Stimulated activated memory B cell treated with anti-CD40 and anti-IgM and Interleukin-4, amounts not matched to agents 10 μg/mL and 1 μg/mL and 100 μg/mL, for 72 hours (primary cell): ENCODE measurements at regions not wholly inside any gene's neighbourhood (a gene's known extent, or its start where the extent isn't known, plus 50 kb on each side); places are given as distances from the start of the nearest gene placed in this dataset.
"Not testable (repeated sequence)": the region's sequence is repeated elsewhere in the genome, so short reads cannot be mapped to it uniquely, and the experiment has no call there.

ENCODE experiments used
- ATAC-seq: fragments of 150-1000 bp; cut with Tn5 transposase; 2 replicates; pipeline ENCODE4 v1.10.0; 2021
- H3K27ac Mint-ChIP-seq: one replicate; pipeline ENCODE4 v1.8.0; 2022; ENCODE audit warnings: mild to moderate bottlenecking, mixed read lengths
- H3K27me3 Mint-ChIP-seq: one replicate; pipeline ENCODE4 v1.8.0; 2022; ENCODE audit warnings: mixed read lengths
- H3K36me3 Mint-ChIP-seq: one replicate; pipeline ENCODE4 v1.8.0; 2022; ENCODE audit warnings: mixed read lengths
- H3K4me1 Mint-ChIP-seq: one replicate; pipeline ENCODE4 v1.8.0; 2022; ENCODE audit warnings: mixed read lengths
- H3K4me3 Mint-ChIP-seq: one replicate; pipeline ENCODE4 v1.8.0; 2022; ENCODE audit warnings: mild to moderate bottlenecking, moderate library complexity, mixed read lengths
- H3K9me3 Mint-ChIP-seq: one replicate; pipeline ENCODE4 v1.8.0; 2022; ENCODE audit warnings: mixed read lengths

DNA sequence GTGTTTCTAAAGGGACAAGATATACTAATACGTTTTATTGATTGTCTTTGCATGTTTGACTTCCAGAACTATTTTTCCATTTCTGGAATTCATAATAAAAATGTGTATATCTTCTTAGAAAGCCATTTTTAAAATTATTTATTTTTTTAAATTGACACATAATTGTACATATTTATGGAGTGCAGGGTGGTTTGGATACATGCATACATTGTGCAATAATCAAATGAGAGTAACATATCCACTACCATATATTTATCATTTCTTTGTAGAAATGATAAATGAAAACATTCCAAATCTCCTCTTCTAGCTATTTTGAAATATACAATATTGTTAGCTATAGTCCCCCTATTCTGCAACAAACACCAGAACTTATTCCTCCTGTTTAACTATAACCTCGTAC lies 156.5 kb upstream of the ABI3BP start:
- no peaks in the 10 kb centered on the region for H3K36me3 Mint-ChIP-seq
- no peaks in the 10 kb centered on the region for H3K4me1 Mint-ChIP-seq
- H3K27me3 Mint-ChIP-seq, result peaks cover 21% of the 10 kb centered on the region
- peaks cover 4% of the 10 kb centered on the region for H3K9me3 Mint-ChIP-seq
- no peak overlapping the region for H3K27ac Mint-ChIP-seq
- no peak for ATAC-seq
- H3K4me3 Mint-ChIP-seq, result no peak overlapping the region

DNA sequence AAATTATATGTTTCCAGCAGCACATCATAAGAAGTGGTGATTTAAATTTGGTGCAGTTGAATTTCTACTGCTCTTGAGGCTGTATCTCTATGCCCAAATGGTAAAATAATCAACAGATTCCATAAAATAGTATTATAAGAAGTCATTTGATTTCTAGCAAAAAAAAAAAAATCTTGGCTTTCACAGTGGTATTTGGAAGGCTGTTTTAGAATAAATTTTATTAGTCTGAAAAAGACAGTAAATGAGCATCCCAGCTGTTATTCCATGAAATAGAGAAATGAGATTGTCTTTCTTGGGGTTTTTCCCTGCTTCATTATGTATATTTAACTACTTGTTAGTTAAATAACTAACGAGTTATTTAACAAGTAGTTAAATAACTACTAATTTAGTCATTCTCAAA lies 156.0 kb upstream of the ABI3BP start:
- H3K27me3 Mint-ChIP-seq, result peaks cover 21% of the 10 kb centered on the region
- H3K4me3 Mint-ChIP-seq, result no peak overlapping the region
- H3K4me1 Mint-ChIP-seq, result no peaks in the 10 kb centered on the region
- peaks cover 4% of the 10 kb centered on the region for H3K9me3 Mint-ChIP-seq
- H3K36me3 Mint-ChIP-seq, result no peaks in the 10 kb centered on the region
- H3K27ac Mint-ChIP-seq, result no peak overlapping the region
- ATAC-seq, result no peak

DNA sequence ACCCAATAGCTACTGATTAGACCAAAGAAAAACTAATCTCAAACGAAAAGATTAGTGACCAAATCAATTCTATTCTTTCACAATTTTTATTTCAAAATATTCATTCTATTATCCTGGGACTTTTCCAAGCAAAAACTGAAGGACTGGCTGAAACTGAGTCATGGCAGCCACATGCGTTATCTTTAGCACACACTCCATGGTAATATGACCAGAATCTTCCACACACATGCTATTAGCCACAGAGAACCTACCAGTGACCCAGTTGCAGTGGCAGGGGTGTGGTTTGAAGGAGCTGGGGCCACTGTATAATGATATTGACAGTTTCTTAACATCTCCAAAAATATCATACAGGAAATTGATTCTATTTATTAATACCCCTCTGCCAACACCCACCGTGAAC lies 154.8 kb upstream of the ABI3BP start:
- ATAC-seq, result no peak
- H3K27me3 Mint-ChIP-seq, result peaks cover 11% of the 10 kb centered on the region
- no peak overlapping the region for H3K27ac Mint-ChIP-seq
- H3K4me1 Mint-ChIP-seq, result no peaks in the 10 kb centered on the region
- no peaks in the 10 kb centered on the region for H3K36me3 Mint-ChIP-seq
- H3K9me3 Mint-ChIP-seq, result no peaks in the 10 kb centered on the region
- no peak overlapping the region for H3K4me3 Mint-ChIP-seq

DNA sequence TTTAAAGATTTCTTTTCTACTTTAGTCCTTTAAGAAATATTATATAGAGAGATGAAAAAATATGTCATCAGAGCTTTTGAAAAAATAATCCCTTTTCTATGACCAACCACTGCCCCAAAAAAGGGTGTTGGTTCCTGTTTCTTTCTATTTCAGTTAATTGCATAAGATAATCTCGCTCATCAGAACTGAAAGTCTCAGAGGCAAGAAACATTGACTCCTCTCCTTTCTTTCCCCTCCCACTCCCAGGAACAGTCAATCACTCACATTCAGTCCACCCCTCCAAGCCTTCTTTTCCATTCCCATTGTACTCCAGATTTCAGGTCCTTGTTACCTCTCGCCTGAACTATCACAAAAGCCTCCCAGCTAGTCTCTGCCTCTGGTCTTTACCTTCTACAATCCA lies 153.7 kb upstream of the ABI3BP start:
- Mint-ChIP-seq H3K27ac (no peak overlapping the region), H3K36me3 (no peaks in the 10 kb centered on the region), H3K9me3 (no peaks in the 10 kb centered on the region), H3K27me3 (peaks cover 10% of the 10 kb centered on the region), H3K4me3 (no peak overlapping the region), H3K4me1 (no peaks in the 10 kb centered on the region)
- ATAC-seq, result no peak

DNA sequence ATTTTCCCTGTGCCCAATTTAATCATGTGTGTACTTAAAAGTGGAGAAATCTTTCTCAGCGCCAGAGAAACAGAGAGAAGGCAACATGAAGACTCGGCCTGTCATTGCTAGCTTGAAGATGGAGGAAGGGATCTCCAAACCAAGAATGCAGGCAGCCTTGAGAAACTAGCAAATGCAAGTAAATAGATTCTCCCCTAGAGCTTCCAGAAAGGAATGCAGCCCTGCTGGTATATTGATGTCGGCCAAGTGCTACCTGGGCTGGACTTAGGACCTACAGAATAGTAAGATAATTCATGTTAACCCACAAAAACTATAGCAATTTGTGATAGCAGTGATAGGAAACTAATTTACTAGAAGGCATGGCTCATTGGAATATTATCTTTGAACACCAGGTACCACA lies 150.9 kb upstream of the ABI3BP start:
- H3K4me1 Mint-ChIP-seq, result no peaks in the 10 kb centered on the region
- no peaks in the 10 kb centered on the region for H3K9me3 Mint-ChIP-seq
- H3K27me3 Mint-ChIP-seq, result peaks cover 8% of the 10 kb centered on the region
- H3K36me3 Mint-ChIP-seq, result no peaks in the 10 kb centered on the region
- no peak for ATAC-seq
- no peak overlapping the region for H3K27ac Mint-ChIP-seq
- H3K4me3 Mint-ChIP-seq, result no peak overlapping the region

DNA sequence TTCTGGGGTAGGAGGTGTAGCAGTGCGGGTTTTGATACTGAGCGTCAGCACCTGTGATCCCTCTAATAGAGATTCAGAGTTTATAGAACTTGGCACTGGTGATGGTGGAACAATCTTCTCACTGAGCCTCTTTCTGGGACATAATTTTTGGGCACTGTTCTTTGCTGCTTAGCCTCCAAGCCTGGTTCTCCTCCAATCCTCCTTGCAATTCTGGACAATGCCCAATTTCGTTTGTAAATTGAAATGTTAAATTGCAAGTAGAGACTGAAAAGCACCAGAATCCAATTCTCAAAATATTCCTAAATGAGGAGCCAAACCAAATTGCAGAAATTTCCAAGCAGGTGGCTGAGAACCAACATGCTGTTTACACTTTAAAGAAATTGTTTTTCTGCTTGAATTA lies 149.8 kb upstream of the ABI3BP start:
- Mint-ChIP-seq H3K36me3 (no peaks in the 10 kb centered on the region), H3K4me1 (no peaks in the 10 kb centered on the region), H3K4me3 (no peak overlapping the region), H3K27ac (no peak overlapping the region), H3K27me3 (peaks cover 8% of the 10 kb centered on the region), H3K9me3 (no peaks in the 10 kb centered on the region)
- ATAC-seq, result no peak

DNA sequence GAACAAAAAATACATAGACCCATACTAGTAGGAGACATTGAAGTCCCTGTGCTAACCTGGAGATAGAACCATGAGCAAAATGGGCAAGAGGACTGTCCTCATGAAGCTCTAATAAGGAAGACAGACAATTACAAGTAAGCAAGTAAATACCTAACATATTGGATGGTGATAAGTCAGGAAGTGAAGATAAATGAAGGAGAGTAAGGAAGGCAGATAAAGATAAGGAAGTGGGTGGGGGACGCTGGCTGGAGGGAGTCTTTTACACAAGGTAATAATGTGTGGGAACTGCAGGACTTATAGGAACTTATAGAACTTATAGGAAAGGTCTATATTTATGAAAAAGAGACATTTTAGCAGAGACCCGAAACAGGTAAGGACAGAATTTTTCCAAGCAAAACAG lies 148.9 kb upstream of the ABI3BP start:
- Mint-ChIP-seq H3K36me3 (no peaks in the 10 kb centered on the region), H3K4me1 (no peaks in the 10 kb centered on the region), H3K4me3 (no peak overlapping the region), H3K27ac (no peak overlapping the region), H3K9me3 (no peaks in the 10 kb centered on the region), H3K27me3 (peaks cover 8% of the 10 kb centered on the region)
- ATAC-seq, result no peak

DNA sequence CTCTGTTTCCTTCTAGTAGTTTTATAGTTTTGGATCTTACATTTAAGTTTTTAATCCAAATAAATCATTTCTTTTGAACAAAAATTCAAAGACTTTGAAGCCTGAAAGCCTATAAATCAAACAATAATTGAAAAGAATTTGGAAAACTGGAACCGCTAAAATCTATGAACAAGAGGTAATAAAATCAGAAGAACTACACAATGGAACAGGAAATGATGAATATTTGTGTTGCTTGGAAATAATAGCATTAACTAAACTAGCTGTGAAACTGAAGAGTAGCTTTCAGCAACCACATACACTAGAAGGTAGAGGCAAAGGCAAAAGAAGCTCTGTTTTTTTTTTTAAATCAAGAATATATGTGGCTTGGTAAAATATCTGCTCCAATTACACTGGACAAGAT lies 147.9 kb upstream of the ABI3BP start:
- Mint-ChIP-seq H3K36me3 (no peaks in the 10 kb centered on the region), H3K9me3 (no peaks in the 10 kb centered on the region), H3K4me1 (no peaks in the 10 kb centered on the region), H3K27ac (no peak overlapping the region), H3K4me3 (no peak overlapping the region), H3K27me3 (peaks cover 8% of the 10 kb centered on the region)
- no peak for ATAC-seq

DNA sequence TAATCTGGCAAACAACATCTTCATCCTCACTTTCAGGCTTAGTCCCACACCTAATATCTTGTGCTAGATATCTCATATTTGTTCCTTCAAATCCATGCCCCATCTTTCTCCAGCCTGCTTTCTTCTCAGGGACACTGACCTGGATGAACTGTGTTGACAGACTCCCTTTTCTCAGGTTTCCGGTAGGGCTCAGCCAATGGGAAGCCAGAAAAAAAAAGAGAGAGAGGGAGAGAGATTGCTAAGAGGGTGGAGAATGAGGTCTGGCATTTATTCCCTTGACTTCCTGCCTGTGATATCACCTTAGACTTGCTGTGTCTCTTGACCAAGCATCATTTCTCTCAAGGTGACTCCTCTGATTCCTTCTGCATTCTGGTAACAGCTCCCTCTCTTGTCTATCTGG lies 145.6 kb upstream of the ABI3BP start:
- H3K27ac Mint-ChIP-seq, result no peak overlapping the region

DNA sequence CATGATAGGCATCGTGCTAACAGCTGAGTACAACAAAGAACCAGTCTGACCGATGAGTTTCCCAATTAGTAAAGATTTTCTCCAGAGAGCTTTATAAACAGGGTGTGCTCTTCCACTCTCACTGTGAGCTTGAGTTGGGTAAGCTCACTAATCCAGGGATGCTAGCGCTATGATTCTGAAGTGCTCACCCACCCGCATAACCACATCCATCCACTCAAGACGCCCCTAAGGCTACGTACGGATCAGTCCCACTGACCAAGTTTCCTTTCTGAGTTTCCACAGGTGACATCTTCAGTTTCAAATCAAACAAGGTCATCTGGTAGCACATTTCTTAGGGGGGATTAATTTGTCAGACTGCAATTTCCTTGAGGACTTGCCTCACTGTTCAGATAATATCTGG lies 141.1 kb upstream of the ABI3BP start:
- no peaks in the 10 kb centered on the region for H3K36me3 Mint-ChIP-seq
- H3K4me1 Mint-ChIP-seq, result peaks cover 14% of the 10 kb centered on the region
- peaks cover 15% of the 10 kb centered on the region for H3K9me3 Mint-ChIP-seq
- no peaks in the 10 kb centered on the region for H3K27me3 Mint-ChIP-seq
- ATAC-seq, result no peak
- H3K27ac Mint-ChIP-seq, result no peak overlapping the region
- H3K4me3 Mint-ChIP-seq, result no peak overlapping the region

More for the DNA sequence above, 145.6 kb upstream of the ABI3BP start:
- Mint-ChIP-seq H3K9me3 (no peaks in the 10 kb centered on the region), H3K4me3 (no peak overlapping the region), H3K27me3 (peaks cover 8% of the 10 kb centered on the region), H3K36me3 (no peaks in the 10 kb centered on the region), H3K4me1 (peaks cover 6% of the 10 kb centered on the region)
- no peak for ATAC-seq

DNA sequence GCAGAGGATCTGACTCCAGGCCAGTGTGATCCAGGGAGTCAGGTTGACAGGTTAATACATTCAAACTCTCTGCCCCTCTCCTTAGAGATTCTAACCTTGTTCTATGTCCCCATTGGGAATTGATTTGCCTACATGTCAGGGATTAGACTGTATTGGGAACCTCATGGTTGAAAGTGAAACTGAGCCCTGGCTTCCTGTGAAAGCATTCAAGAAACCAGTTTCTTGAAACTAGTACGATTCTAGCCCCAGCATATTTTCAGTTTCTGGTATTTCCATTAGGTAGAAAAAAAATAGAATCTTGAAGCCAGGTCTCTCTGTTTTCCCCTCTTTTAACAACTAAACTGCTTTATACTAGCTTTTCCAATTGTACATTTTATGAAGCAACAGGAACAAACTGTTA lies 140.4 kb upstream of the ABI3BP start:
- Mint-ChIP-seq H3K27me3 (no peaks in the 10 kb centered on the region), H3K9me3 (peaks cover 15% of the 10 kb centered on the region), H3K27ac (no peak overlapping the region), H3K4me3 (no peak overlapping the region), H3K36me3 (no peaks in the 10 kb centered on the region), H3K4me1 (peaks cover 14% of the 10 kb centered on the region)
- peak; percentile 27 for ATAC-seq

DNA sequence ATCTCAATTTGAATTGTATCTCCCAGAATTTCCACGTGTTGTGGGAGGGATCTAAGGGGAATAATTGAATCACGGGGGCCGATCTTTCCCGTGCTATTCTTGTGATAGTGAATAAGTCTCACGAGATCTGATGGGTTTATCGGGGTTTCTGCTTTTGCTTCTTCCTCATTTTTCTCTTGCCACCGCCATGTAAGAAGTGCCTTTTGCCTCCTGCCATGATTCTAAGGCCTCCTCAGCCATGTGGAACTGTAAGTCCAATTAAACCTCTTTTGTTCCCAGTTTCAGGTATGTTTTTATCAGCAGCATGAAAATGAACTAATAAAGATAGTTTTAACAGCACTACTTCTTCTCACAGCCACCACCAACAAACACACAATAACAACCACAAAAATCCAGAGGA lies 140.0 kb upstream of the ABI3BP start:
- H3K27me3 Mint-ChIP-seq, ATAC-seq, H3K4me3 Mint-ChIP-seq, H3K27ac Mint-ChIP-seq, H3K36me3 Mint-ChIP-seq: not testable (repeated sequence)
- H3K4me1 Mint-ChIP-seq, result peaks cover 14% of the 10 kb centered on the region
- H3K9me3 Mint-ChIP-seq, result peaks cover 15% of the 10 kb centered on the region

DNA sequence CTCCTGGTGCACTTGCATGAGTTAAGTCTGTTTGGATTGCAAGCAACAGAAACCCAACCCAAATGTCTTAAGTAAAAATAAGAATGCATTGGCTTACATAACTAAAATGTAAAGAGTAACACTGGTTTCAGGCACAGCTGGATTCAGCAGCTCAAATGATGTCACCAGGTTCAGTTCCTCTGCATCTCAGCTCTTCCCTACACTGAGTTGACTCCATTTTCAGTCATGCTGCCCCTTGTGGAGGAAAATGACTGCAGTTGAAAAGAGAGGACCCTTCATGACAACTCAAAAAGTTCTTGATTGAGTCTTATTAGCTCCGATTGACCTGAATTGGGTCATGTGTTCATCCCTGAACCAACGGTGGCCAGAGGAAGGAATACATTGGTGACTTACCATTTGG lies 138.5 kb upstream of the ABI3BP start:
- no peak overlapping the region for H3K27ac Mint-ChIP-seq
- H3K9me3 Mint-ChIP-seq, result peaks cover 15% of the 10 kb centered on the region
- no peak for ATAC-seq

DNA sequence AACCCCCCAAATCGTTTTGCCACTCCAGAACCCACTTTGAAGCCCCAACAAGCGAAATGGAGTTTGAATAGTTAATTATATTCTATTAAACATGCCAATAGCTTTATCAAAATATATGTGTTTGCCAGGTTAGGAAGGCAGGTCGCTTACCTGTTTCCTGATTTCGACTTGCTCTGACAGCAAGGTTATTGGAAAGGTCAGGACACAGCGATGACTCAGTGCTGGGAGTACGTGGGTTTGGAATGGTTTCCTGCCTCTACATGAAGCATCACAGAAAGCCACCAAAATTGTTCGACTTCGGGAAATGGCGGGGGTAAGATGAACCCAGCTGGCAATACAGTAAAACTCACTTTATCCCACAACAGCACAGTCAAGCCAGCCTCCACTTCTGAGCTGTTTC lies 135.6 kb upstream of the ABI3BP start:
- ATAC-seq, result no peak
- Mint-ChIP-seq H3K9me3 (peaks cover 15% of the 10 kb centered on the region), H3K36me3 (no peaks in the 10 kb centered on the region), H3K27me3 (peaks cover 9% of the 10 kb centered on the region), H3K4me1 (peaks cover 8% of the 10 kb centered on the region), H3K27ac (no peak overlapping the region), H3K4me3 (no peak overlapping the region)

More for the DNA sequence above, 138.5 kb upstream of the ABI3BP start:
- Mint-ChIP-seq H3K36me3 (no peaks in the 10 kb centered on the region), H3K4me1 (peaks cover 14% of the 10 kb centered on the region), H3K4me3 (no peak overlapping the region), H3K27me3 (peaks cover 9% of the 10 kb centered on the region)

DNA sequence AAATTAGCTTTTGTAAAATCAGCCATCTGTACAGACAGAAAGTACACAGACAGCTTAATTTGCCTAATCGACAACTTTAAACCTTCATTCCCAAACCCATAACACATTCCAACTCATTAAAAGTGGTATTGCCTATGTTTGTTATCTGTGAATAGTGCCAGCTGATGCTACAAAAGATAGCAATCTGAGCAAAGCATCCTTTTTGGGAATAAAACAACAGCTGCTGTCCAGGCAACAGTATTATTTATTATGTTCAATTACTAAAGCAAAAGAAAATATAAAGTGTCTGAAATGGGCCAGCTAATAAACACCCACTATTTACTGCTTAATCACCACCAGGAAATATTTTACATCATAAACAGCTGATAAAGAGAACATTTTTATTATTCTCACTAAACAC lies 134.8 kb upstream of the ABI3BP start:
- peaks cover 13% of the 10 kb centered on the region for H3K27me3 Mint-ChIP-seq
- no peak overlapping the region for H3K4me3 Mint-ChIP-seq
- H3K27ac Mint-ChIP-seq, result no peak overlapping the region
- no peaks in the 10 kb centered on the region for H3K36me3 Mint-ChIP-seq
- H3K9me3 Mint-ChIP-seq, result peaks cover 10% of the 10 kb centered on the region
- no peaks in the 10 kb centered on the region for H3K4me1 Mint-ChIP-seq
- no peak for ATAC-seq

DNA sequence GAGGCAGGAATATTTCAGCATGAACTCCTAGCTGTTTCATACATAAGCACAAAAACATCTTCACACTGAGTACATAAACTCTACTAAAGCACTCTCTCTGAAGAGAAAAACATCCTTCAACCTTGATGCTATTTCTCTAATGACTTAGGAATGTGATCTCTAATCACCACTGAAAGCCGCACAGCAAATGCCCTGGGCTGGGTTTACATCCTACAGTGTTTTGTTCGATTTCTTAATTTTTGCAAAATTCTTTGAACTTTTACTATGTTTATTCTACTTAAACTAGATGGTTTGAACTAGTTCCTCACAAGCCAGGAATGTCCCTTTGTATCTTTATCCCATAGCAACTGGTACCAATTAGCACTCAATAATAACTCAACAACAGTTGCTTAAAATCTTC lies 130.9 kb upstream of the ABI3BP start:
- Mint-ChIP-seq H3K4me1 (no peaks in the 10 kb centered on the region), H3K36me3 (no peaks in the 10 kb centered on the region), H3K9me3 (no peaks in the 10 kb centered on the region), H3K27ac (no peak overlapping the region), H3K27me3 (peaks cover 20% of the 10 kb centered on the region), H3K4me3 (no peak overlapping the region)
- no peak for ATAC-seq

DNA sequence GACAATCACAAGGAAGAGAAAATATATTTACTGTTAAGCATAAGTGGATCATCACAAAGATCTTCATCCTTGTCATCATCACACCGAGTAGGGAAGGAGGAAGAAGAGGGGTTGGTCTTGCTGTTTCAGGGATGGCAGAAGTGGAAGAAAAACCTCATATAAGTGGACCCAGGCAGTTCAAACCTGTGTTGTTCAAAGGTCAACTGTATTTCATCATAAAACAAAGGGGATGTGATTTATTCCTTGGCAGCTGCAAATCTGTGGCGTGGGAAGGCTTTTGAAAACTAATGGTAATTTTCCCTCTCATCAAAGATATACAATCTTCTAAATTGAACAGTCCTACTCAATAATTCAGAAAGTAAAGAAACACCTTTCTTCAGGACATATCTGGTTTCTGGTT lies 129.9 kb upstream of the ABI3BP start:
- ATAC-seq, result no peak
- peaks cover 20% of the 10 kb centered on the region for H3K27me3 Mint-ChIP-seq
- H3K9me3 Mint-ChIP-seq, result no peaks in the 10 kb centered on the region
- no peak overlapping the region for H3K27ac Mint-ChIP-seq
- no peaks in the 10 kb centered on the region for H3K36me3 Mint-ChIP-seq
- H3K4me1 Mint-ChIP-seq, result no peaks in the 10 kb centered on the region
- no peak overlapping the region for H3K4me3 Mint-ChIP-seq
